Activated CD4-positive, alpha-beta T cell treated with anti-CD3 and anti-CD28 coated beads, Interleukin-2, amount 50 U/mL, for 16 hours (primary cell): ENCODE measurements at regions not wholly inside any gene's neighbourhood (a gene's known extent, or its start where the extent isn't known, plus 50 kb on each side); places are given as distances from the start of the nearest gene placed in this dataset.

Source experiments
- DNase-seq: peaks from one replicate; pipeline ENCODE4 v3.0.0-alpha.2; 2020

- no peak for DNase-seq
Measured at GRCh38 chr21:43331962-43332828, 94.7 kb downstream of the SIK1 start.

GRCh38 chr21:43331111-43331961, 95.6 kb downstream of the SIK1 start:
- no peak for DNase-seq

- DNase-seq: no peak
Measured at GRCh38 chr21:43330306-43330881, 96.5 kb downstream of the SIK1 start.

GRCh38 chr21:43329711-43330269, 97.1 kb downstream of the SIK1 start:
- no peak for DNase-seq

GRCh38 chr21:43328958-43329691, 97.8 kb downstream of the SIK1 start:
- DNase-seq: no peak

GRCh38 chr21:43328185-43328957, 98.6 kb downstream of the SIK1 start:
- DNase-seq: no peak

GRCh38 chr21:43325968-43326715, 100.8 kb downstream of the SIK1 start:
- no peak for DNase-seq

GRCh38 chr21:43325036-43325435, 101.9 kb downstream of the SIK1 start:
- DNase-seq: no peak

GRCh38 chr21:43324596-43324995, 102.3 kb downstream of the SIK1 start:
- no peak for DNase-seq

- DNase-seq: no peak
Measured at GRCh38 chr21:43323244-43324005, 103.5 kb downstream of the SIK1 start.

- no peak for DNase-seq
Measured at GRCh38 chr21:43322805-43323204, 104.1 kb downstream of the SIK1 start.

- DNase-seq: no peak
Measured at GRCh38 chr21:43322311-43322710, 104.6 kb downstream of the SIK1 start.

GRCh38 chr21:43321611-43322010, 105.3 kb downstream of the SIK1 start:
- no peak for DNase-seq

GRCh38 chr21:43321111-43321510, 105.8 kb downstream of the SIK1 start:
- no peak for DNase-seq

- no peak for DNase-seq
Measured at GRCh38 chr21:43320526-43320925, 106.4 kb downstream of the SIK1 start.

GRCh38 chr21:43318841-43319781, 107.8 kb downstream of the SIK1 start:
- DNase-seq: no peak

GRCh38 chr21:43318368-43318767, 108.6 kb downstream of the SIK1 start:
- no peak for DNase-seq

GRCh38 chr21:43317959-43318358, 109.0 kb downstream of the SIK1 start:
- no peak for DNase-seq

- DNase-seq: no peak
Measured at GRCh38 chr21:43317254-43317748, 109.6 kb downstream of the SIK1 start.
